ENCODE measurements at regions not wholly inside any gene's neighbourhood (a gene's known extent, or its start where the extent isn't known, plus 50 kb on each side); places are given as distances from the start of the nearest gene placed in this dataset.

- no peak for DNase-seq (ENCODE audit: low spot score)
Observed at GRCh38 chr1:106678279-106679050, 378.0 kb upstream of the PRMT6 start.

- DNase-seq (ENCODE audit: low spot score), result no peak
Observed at GRCh38 chr1:106680216-106680615, 376.3 kb upstream of the PRMT6 start.

GRCh38 chr1:106680776-106681344 is 375.6 kb upstream of the PRMT6 start:
- no peak for DNase-seq (ENCODE audit: low spot score)

GRCh38 chr1:106681939-106682522 is 374.4 kb upstream of the PRMT6 start:
- DNase-seq (ENCODE audit: low spot score), result no peak

- DNase-seq (ENCODE audit: low spot score), result no peak
Observed at GRCh38 chr1:106688446-106688845, 368.0 kb upstream of the PRMT6 start.

GRCh38 chr1:106698660-106699059 is 357.8 kb upstream of the PRMT6 start:
- DNase-seq (ENCODE audit: low spot score), result no peak

GRCh38 chr1:106699433-106699832 is 357.0 kb upstream of the PRMT6 start:
- no peak for DNase-seq (ENCODE audit: low spot score)

- DNase-seq (ENCODE audit: low spot score), result no peak
Observed at GRCh38 chr1:106700211-106700610, 356.3 kb upstream of the PRMT6 start.

- no peak for DNase-seq (ENCODE audit: low spot score)
Observed at GRCh38 chr1:106705971-106706370, 350.5 kb upstream of the PRMT6 start.

- DNase-seq (ENCODE audit: low spot score), result no peak
Observed at GRCh38 chr1:106717591-106717990, 338.9 kb upstream of the PRMT6 start.

GRCh38 chr1:106721790-106722189 is 334.7 kb upstream of the PRMT6 start:
- no peak for DNase-seq (ENCODE audit: low spot score)

GRCh38 chr1:106722466-106722865 is 334.0 kb upstream of the PRMT6 start:
- DNase-seq (ENCODE audit: low spot score), result no peak

- DNase-seq (ENCODE audit: low spot score), result no peak
Observed at GRCh38 chr1:106727171-106727570, 329.3 kb upstream of the PRMT6 start.

- no peak for DNase-seq (ENCODE audit: low spot score)
Observed at GRCh38 chr1:106746448-106747085, 309.9 kb upstream of the PRMT6 start.

- no peak for DNase-seq (ENCODE audit: low spot score)
Observed at GRCh38 chr1:106747232-106747631, 309.2 kb upstream of the PRMT6 start.

- DNase-seq (ENCODE audit: low spot score), result no peak
Observed at GRCh38 chr1:106747791-106748190, 308.7 kb upstream of the PRMT6 start.

GRCh38 chr1:106748606-106749005 is 307.9 kb upstream of the PRMT6 start:
- no peak for DNase-seq (ENCODE audit: low spot score)

- no peak for DNase-seq (ENCODE audit: low spot score)
Observed at GRCh38 chr1:106749491-106749890, 307.0 kb upstream of the PRMT6 start.

GRCh38 chr1:106749906-106750305 is 306.6 kb upstream of the PRMT6 start:
- DNase-seq (ENCODE audit: low spot score), result no peak

GRCh38 chr1:106751002-106751401 is 305.5 kb upstream of the PRMT6 start:
- DNase-seq (ENCODE audit: low spot score), result no peak

GRCh38 chr1:106753066-106753465 is 303.4 kb upstream of the PRMT6 start:
- DNase-seq (ENCODE audit: low spot score), result no peak

- no peak for DNase-seq (ENCODE audit: low spot score)
Observed at GRCh38 chr1:106754957-106755356, 301.5 kb upstream of the PRMT6 start.
